ENCODE measurements at regions not wholly inside any gene's neighbourhood (a gene's known extent, or its start where the extent isn't known, plus 50 kb on each side); places are given as distances from the start of the nearest gene placed in this dataset.

DNA sequence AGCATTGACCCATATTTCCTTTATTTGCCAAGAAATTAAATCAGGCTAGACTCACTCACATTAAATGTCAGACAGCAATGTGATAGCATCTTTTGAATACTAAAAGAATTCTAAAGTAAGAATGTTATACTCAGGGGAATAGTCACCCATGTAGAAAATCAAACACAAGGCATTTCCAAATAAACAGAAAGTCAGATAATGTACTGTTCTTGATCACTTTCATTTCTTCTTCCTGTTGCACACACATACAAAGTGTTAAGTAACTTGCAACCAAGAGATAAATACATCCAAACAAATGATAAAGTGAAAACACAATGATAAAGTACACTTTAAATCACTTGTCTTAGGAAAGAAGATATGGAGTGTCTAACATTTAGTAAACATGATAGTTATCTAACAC is 1366.6 kb upstream of the MIR17HG start:
- Histone ChIP-seq H3K27me3 (ENCODE audit: low read depth) (no peaks in the 10 kb centered on the region), H3K36me3 (no peaks in the 10 kb centered on the region), H3K9me3 (replicated peaks) (no peaks in the 10 kb centered on the region), H3K4me1 (no peaks in the 10 kb centered on the region), H3K27ac (replicated peaks) (no peak overlapping the region), H3K4me3 (no peak overlapping the region)
- intact Hi-C loops (cut with micrococcal nuclease), result no loop called here
- TF ChIP-seq, protein P1, sequence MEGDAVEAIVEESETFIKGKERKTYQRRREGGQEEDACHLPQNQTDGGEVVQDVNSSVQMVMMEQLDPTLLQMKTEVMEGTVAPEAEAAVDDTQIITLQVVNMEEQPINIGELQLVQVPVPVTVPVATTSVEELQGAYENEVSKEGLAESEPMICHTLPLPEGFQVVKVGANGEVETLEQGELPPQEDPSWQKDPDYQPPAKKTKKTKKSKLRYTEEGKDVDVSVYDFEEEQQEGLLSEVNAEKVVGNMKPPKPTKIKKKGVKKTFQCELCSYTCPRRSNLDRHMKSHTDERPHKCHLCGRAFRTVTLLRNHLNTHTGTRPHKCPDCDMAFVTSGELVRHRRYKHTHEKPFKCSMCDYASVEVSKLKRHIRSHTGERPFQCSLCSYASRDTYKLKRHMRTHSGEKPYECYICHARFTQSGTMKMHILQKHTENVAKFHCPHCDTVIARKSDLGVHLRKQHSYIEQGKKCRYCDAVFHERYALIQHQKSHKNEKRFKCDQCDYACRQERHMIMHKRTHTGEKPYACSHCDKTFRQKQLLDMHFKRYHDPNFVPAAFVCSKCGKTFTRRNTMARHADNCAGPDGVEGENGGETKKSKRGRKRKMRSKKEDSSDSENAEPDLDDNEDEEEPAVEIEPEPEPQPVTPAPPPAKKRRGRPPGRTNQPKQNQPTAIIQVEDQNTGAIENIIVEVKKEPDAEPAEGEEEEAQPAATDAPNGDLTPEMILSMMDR (IDR thresholded peaks at IDR 0.05; ENCODE audit: borderline replicate concordance), result no peak
- DNase-seq, result no peak

DNA sequence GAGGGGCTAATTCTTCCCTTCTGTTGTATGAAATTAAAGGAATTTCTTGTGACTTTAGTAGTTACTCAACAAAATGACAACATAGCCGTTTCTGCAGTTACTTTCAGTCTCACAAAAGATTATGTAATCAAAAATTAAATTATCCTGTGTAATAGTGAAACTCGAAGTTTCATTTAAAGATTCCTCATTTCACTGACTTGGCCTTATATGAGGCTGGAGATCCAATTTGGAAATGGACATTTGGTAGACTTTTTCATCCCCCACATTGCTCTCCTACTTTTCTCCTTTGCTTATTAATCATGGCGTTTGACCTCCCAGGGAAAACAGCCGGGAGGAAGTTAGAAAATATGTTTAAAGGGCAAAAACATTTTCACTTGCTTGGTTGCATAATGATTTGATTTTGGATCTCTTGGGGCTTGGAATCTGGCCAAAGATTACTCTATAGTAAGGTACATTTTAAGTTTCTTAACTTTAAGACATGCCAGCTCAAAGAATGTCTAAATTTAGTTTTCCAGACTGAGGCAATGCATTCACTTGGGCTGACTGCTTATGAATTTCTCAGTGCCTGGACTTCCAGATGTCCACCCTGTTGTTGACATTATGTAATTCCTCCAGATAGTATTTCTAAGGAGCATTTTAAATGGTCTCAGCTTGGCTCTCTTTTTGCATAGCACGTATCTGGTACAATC is 1364.9 kb upstream of the MIR17HG start:
- peak overlapping the region; percentile 34 for H3K27ac ChIP-seq (replicated peaks)
- intact Hi-C loops (cut with micrococcal nuclease), result no loop called here
- H3K36me3 ChIP-seq, result no peaks in the 10 kb centered on the region
- TF ChIP-seq, protein P1 (IDR thresholded peaks at IDR 0.05; ENCODE audit: borderline replicate concordance), result no peak
- H3K9me3 ChIP-seq (replicated peaks), result no peaks in the 10 kb centered on the region
- DNase-seq, result no peak
- no peak overlapping the region for H3K4me3 ChIP-seq
- no peaks in the 10 kb centered on the region for H3K27me3 ChIP-seq (ENCODE audit: low read depth)
- no peaks in the 10 kb centered on the region for H3K4me1 ChIP-seq

DNA sequence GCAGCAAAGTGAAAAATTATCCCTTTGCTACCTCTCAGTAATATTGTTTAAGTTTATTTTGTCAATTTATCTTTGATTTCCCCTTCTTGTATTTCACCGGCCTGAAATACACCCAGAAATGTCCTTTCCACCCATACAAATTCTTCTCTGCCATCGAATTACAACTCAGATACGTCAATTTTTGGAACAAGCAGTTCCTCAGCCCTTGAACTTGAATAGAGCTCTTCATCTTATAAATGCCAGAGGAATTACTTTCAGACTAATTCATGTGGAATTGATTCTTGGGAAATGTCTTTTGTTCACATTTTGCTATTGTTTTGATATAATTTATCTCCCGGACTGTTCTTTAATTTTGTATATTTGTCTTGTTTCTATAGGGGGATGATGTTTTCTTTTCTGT is 1359.3 kb upstream of the MIR17HG start:
- Histone ChIP-seq H3K4me1 (no peaks in the 10 kb centered on the region), H3K27me3 (ENCODE audit: low read depth) (no peaks in the 10 kb centered on the region), H3K36me3 (no peaks in the 10 kb centered on the region), H3K27ac (replicated peaks) (no peak overlapping the region), H3K4me3 (no peak overlapping the region), H3K9me3 (replicated peaks) (no peaks in the 10 kb centered on the region)
- TF ChIP-seq, protein P1 (IDR thresholded peaks at IDR 0.05; ENCODE audit: borderline replicate concordance), result no peak
- DNase-seq, result no peak
- intact Hi-C loops (cut with micrococcal nuclease), result no loop called here

DNA sequence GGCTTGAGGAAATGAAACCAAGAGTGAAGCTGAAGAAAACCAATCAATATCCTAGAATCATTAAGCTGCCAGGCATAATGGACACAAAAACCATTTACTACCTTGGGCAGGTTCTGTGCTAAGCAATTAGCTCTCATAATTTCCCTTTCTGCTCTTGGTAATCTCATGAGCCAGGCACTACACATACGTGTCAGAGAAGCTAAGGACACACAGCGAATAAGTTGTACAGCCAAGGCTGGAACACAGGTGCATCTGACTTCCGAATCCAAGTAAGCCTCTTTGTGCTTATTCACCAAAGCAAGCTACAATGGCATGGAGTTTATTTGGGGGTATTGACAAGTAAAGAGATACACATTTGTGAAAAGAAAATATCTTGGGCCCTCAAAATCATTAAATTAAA is 1343.9 kb upstream of the MIR17HG start:
- H3K4me1 ChIP-seq, result no peaks in the 10 kb centered on the region
- H3K9me3 ChIP-seq (replicated peaks), result peaks cover 20% of the 10 kb centered on the region
- H3K27ac ChIP-seq (replicated peaks), result no peak overlapping the region
- H3K27me3 ChIP-seq (ENCODE audit: low read depth), result no peaks in the 10 kb centered on the region
- TF ChIP-seq, protein P1 (IDR thresholded peaks at IDR 0.05; ENCODE audit: borderline replicate concordance), result no peak
- no peak for DNase-seq
- H3K4me3 ChIP-seq, result no peak overlapping the region
- intact Hi-C loops (cut with micrococcal nuclease), result no loop called here
- no peaks in the 10 kb centered on the region for H3K36me3 ChIP-seq

DNA sequence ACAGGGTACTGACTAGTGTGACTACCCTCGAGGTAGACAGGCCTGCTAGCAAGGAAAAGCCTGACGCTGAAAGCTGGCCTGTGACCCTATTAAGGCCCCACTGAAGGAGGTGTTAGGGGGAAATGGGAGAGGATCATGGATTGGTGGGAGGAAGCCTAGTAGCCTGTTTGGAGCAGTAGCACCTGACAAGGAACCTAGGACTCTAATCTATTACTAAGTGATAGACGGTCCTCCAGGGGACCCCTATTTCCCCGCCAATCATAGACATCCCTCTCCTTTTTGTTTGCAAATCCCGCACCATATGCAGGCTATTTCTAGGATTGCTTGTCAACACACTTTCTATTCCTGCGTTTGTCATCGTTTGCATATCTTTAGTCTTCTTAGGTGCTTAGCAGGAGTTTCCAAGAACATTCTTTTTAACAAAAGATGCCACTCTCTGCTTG is 1338.8 kb upstream of the MIR17HG start:
- no peak overlapping the region for H3K4me3 ChIP-seq
- peaks cover 8% of the 10 kb centered on the region for H3K9me3 ChIP-seq (replicated peaks)
- intact Hi-C loops (cut with micrococcal nuclease), result no loop called here
- H3K27ac ChIP-seq (replicated peaks), result no peak overlapping the region
- H3K27me3 ChIP-seq (ENCODE audit: low read depth), result no peaks in the 10 kb centered on the region
- no peaks in the 10 kb centered on the region for H3K36me3 ChIP-seq
- TF ChIP-seq, protein P1 (IDR thresholded peaks at IDR 0.05; ENCODE audit: borderline replicate concordance), result no peak
- no peaks in the 10 kb centered on the region for H3K4me1 ChIP-seq
- DNase-seq, result no peak

All from left ventricle myocardium inferior (tissue), 1 donor.